ENCODE measurements at regions not wholly inside any gene's neighbourhood (a gene's known extent, or its start where the extent isn't known, plus 50 kb on each side); places are given as distances from the start of the nearest gene placed in this dataset.

DNA sequence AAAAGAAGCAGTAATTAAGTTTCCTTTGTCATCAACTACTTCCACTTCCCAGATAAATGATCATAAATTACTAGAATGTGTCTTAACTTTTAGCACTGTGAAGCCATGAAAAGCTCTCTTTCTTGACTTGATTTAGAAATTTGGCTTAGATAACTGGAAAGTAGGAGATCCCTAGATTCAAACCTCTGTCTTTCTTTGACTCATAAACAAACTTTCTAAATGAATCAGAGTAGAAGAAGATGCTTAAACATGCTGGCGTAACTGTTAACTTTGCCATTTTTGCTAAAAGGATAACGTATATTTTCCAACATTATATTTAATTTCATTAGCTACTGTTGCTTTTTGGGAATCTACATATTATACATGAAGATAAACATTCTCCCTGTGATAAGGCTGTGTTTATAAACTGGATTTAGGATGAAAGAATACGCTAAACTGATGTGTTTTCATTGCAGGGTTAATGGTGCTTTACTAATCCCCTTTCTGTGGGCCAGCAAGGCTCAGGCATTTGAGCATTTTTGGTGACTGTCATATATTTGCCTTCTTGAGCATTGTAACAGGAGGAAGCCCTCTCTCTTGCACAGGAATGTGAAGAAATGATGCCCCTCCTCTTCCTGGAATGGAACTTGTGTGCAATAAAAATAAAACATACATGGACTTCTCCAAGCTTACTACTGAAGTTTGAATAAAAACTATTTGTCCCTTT, 301.4 kb downstream of the BMP4 start:
- H3K27ac ChIP-seq (ENCODE audit: insufficient read depth, low read length, poor library complexity, severe bottlenecking) = no peak overlapping the region
- H3K27me3 ChIP-seq (replicated peaks; ENCODE audit: control insufficient read depth, insufficient read depth, low read length, poor library complexity, severe bottlenecking) = no peaks in the 10 kb centered on the region
- no peaks in the 10 kb centered on the region for H3K4me1 ChIP-seq (ENCODE audit: control insufficient read depth, insufficient read depth, low read length, poor library complexity, severe bottlenecking)
- H3K36me3 ChIP-seq (ENCODE audit: control insufficient read depth, insufficient read depth, low read length) = no peaks in the 10 kb centered on the region
- no peaks in the 10 kb centered on the region for H3K9me3 ChIP-seq (ENCODE audit: control insufficient read depth, low read length)
- no peak overlapping the region for H3K4me3 ChIP-seq (ENCODE audit: insufficient read depth, low read depth, low read length, poor library complexity, severe bottlenecking)
- DNase-seq = no peak

DNA sequence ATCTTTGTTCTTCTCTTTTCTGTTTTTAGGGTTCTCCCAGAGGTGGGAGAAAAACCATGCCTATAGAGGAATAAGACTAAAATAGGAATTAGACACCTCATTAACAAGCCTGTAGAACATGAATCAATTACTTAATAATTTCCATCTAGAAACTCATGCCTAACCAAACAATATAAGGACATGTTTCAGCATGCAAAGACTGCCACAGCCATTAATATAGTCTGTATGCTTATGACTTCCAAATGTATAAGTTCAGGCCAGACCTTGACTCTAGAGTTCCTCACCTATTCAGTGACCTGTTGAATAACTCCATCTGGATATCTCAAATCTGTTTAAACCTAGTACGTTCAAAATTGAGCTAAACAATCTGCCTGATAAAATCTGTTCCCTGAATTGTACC, 304.6 kb downstream of the BMP4 start:
- Histone ChIP-seq H3K4me3 (ENCODE audit: insufficient read depth, low read depth, low read length, poor library complexity, severe bottlenecking) (no peak overlapping the region), H3K36me3 (ENCODE audit: control insufficient read depth, insufficient read depth, low read length) (no peaks in the 10 kb centered on the region), H3K27ac (ENCODE audit: insufficient read depth, low read length, poor library complexity, severe bottlenecking) (no peak overlapping the region), H3K9me3 (ENCODE audit: control insufficient read depth, low read length) (no peaks in the 10 kb centered on the region), H3K27me3 (replicated peaks; ENCODE audit: control insufficient read depth, insufficient read depth, low read length, poor library complexity, severe bottlenecking) (no peaks in the 10 kb centered on the region), H3K4me1 (ENCODE audit: control insufficient read depth, insufficient read depth, low read length, poor library complexity, severe bottlenecking) (no peaks in the 10 kb centered on the region)
- no peak for DNase-seq

DNA sequence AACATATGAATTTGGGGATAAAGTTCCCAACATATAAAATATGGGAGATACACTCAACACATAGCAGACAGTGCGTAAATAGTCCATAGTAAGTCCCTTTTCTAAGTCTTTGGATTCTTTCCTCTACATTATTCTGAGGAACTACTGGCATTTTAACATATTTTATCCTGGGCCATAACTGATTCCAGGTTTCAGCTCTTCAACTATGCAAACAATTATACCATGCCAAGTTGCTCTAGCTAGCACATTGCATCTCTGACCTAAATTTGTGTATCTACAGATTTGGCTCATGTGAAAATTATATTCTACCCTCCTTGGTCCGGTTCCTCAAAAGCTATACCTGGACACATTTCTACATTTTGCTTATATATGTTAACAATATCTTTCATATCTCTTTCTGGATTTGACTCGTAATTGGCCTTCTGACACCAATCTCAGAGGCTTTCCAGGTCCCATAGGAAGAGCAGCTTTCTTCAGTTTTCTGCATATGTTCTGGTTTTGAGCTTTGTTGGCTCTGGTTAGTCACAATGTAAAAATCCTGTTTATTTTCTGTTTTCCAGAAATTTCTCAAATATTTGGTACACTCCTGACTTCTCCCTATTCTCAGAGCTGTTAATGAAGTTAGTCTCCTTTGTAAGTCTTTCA, 305.4 kb downstream of the BMP4 start:
- H3K4me1 ChIP-seq (ENCODE audit: control insufficient read depth, insufficient read depth, low read length, poor library complexity, severe bottlenecking) = no peaks in the 10 kb centered on the region
- H3K36me3 ChIP-seq (ENCODE audit: control insufficient read depth, insufficient read depth, low read length) = no peaks in the 10 kb centered on the region
- no peaks in the 10 kb centered on the region for H3K9me3 ChIP-seq (ENCODE audit: control insufficient read depth, low read length)
- H3K4me3 ChIP-seq (ENCODE audit: insufficient read depth, low read depth, low read length, poor library complexity, severe bottlenecking) = no peak overlapping the region
- DNase-seq = no peak
- no peaks in the 10 kb centered on the region for H3K27me3 ChIP-seq (replicated peaks; ENCODE audit: control insufficient read depth, insufficient read depth, low read length, poor library complexity, severe bottlenecking)
- no peak overlapping the region for H3K27ac ChIP-seq (ENCODE audit: insufficient read depth, low read length, poor library complexity, severe bottlenecking)

- H3K4me3 ChIP-seq (ENCODE audit: insufficient read depth, low read depth, low read length, poor library complexity, severe bottlenecking) = no peak overlapping the region
- H3K36me3 ChIP-seq (ENCODE audit: control insufficient read depth, insufficient read depth, low read length) = no peaks in the 10 kb centered on the region
- no peaks in the 10 kb centered on the region for H3K27me3 ChIP-seq (replicated peaks; ENCODE audit: control insufficient read depth, insufficient read depth, low read length, poor library complexity, severe bottlenecking)
- no peak overlapping the region for H3K27ac ChIP-seq (ENCODE audit: insufficient read depth, low read length, poor library complexity, severe bottlenecking)
- no peak for DNase-seq
- H3K9me3 ChIP-seq (ENCODE audit: control insufficient read depth, low read length) = no peaks in the 10 kb centered on the region
- H3K4me1 ChIP-seq (ENCODE audit: control insufficient read depth, insufficient read depth, low read length, poor library complexity, severe bottlenecking) = no peaks in the 10 kb centered on the region
Observed at GRCh38 chr14:53646925-53647324, 309.7 kb downstream of the BMP4 start.

DNA sequence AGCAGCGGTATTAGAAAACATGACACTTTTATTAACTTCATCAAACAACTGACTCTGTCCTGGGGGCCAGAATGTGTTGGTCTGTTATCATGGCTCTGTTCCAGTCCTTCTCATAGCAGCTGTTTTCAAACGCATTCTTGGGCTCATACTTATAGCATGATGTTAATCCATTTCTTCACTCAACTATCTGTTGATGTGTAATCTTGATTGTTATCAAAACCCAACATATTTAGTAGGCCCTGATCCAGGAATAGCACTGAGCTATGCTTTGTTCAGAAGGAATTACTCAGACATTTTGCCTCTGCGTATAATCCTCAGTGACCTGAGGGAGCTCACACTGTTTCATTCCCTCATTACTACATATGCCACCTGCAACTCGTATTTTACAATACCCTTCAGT, 315.9 kb downstream of the BMP4 start:
- no peaks in the 10 kb centered on the region for H3K27me3 ChIP-seq (replicated peaks; ENCODE audit: control insufficient read depth, insufficient read depth, low read length, poor library complexity, severe bottlenecking)
- H3K4me1 ChIP-seq (ENCODE audit: control insufficient read depth, insufficient read depth, low read length, poor library complexity, severe bottlenecking) = no peaks in the 10 kb centered on the region
- no peaks in the 10 kb centered on the region for H3K9me3 ChIP-seq (ENCODE audit: control insufficient read depth, low read length)
- DNase-seq = no peak
- H3K27ac ChIP-seq (ENCODE audit: insufficient read depth, low read length, poor library complexity, severe bottlenecking) = no peak overlapping the region
- H3K36me3 ChIP-seq (ENCODE audit: control insufficient read depth, insufficient read depth, low read length) = no peaks in the 10 kb centered on the region
- no peak overlapping the region for H3K4me3 ChIP-seq (ENCODE audit: insufficient read depth, low read depth, low read length, poor library complexity, severe bottlenecking)

- no peaks in the 10 kb centered on the region for H3K36me3 ChIP-seq (ENCODE audit: control insufficient read depth, insufficient read depth, low read length)
Observed at GRCh38 chr14:53638966-53639365, 317.7 kb downstream of the BMP4 start.

GRCh38 chr14:53634793-53635192, 321.8 kb downstream of the BMP4 start:
- DNase-seq = no peak
- no peak overlapping the region for H3K4me3 ChIP-seq (ENCODE audit: insufficient read depth, low read depth, low read length, poor library complexity, severe bottlenecking)
- no peaks in the 10 kb centered on the region for H3K36me3 ChIP-seq (ENCODE audit: control insufficient read depth, insufficient read depth, low read length)
- H3K27ac ChIP-seq (ENCODE audit: insufficient read depth, low read length, poor library complexity, severe bottlenecking) = no peak overlapping the region
- H3K27me3 ChIP-seq (replicated peaks; ENCODE audit: control insufficient read depth, insufficient read depth, low read length, poor library complexity, severe bottlenecking) = no peaks in the 10 kb centered on the region
- H3K4me1 ChIP-seq (ENCODE audit: control insufficient read depth, insufficient read depth, low read length, poor library complexity, severe bottlenecking) = no peaks in the 10 kb centered on the region
- H3K9me3 ChIP-seq (ENCODE audit: control insufficient read depth, low read length) = no peaks in the 10 kb centered on the region

More at GRCh38 chr14:53638966-53639365, 317.7 kb downstream of the BMP4 start:
- Histone ChIP-seq H3K9me3 (ENCODE audit: control insufficient read depth, low read length) (no peaks in the 10 kb centered on the region), H3K4me3 (ENCODE audit: insufficient read depth, low read depth, low read length, poor library complexity, severe bottlenecking) (no peak overlapping the region), H3K27ac (ENCODE audit: insufficient read depth, low read length, poor library complexity, severe bottlenecking) (no peak overlapping the region), H3K4me1 (ENCODE audit: control insufficient read depth, insufficient read depth, low read length, poor library complexity, severe bottlenecking) (no peaks in the 10 kb centered on the region), H3K27me3 (replicated peaks; ENCODE audit: control insufficient read depth, insufficient read depth, low read length, poor library complexity, severe bottlenecking) (no peaks in the 10 kb centered on the region)
- DNase-seq = no peak

GRCh38 chr14:53630336-53630735, 326.3 kb downstream of the BMP4 start:
- no peak overlapping the region for H3K27ac ChIP-seq (ENCODE audit: insufficient read depth, low read length, poor library complexity, severe bottlenecking)
- H3K4me1 ChIP-seq (ENCODE audit: control insufficient read depth, insufficient read depth, low read length, poor library complexity, severe bottlenecking) = no peaks in the 10 kb centered on the region
- DNase-seq = no peak
- no peaks in the 10 kb centered on the region for H3K9me3 ChIP-seq (ENCODE audit: control insufficient read depth, low read length)
- no peaks in the 10 kb centered on the region for H3K27me3 ChIP-seq (replicated peaks; ENCODE audit: control insufficient read depth, insufficient read depth, low read length, poor library complexity, severe bottlenecking)
- H3K4me3 ChIP-seq (ENCODE audit: insufficient read depth, low read depth, low read length, poor library complexity, severe bottlenecking) = no peak overlapping the region
- no peaks in the 10 kb centered on the region for H3K36me3 ChIP-seq (ENCODE audit: control insufficient read depth, insufficient read depth, low read length)

- Histone ChIP-seq H3K27me3 (replicated peaks; ENCODE audit: control insufficient read depth, insufficient read depth, low read length, poor library complexity, severe bottlenecking) (no peaks in the 10 kb centered on the region), H3K36me3 (ENCODE audit: control insufficient read depth, insufficient read depth, low read length) (no peaks in the 10 kb centered on the region), H3K4me3 (ENCODE audit: insufficient read depth, low read depth, low read length, poor library complexity, severe bottlenecking) (no peak overlapping the region), H3K4me1 (ENCODE audit: control insufficient read depth, insufficient read depth, low read length, poor library complexity, severe bottlenecking) (no peaks in the 10 kb centered on the region), H3K9me3 (ENCODE audit: control insufficient read depth, low read length) (no peaks in the 10 kb centered on the region), H3K27ac (ENCODE audit: insufficient read depth, low read length, poor library complexity, severe bottlenecking) (no peak overlapping the region)
- DNase-seq = no peak
Observed at GRCh38 chr14:53628732-53629430, 327.7 kb downstream of the BMP4 start.

GRCh38 chr14:53628261-53628660, 328.4 kb downstream of the BMP4 start:
- H3K36me3 ChIP-seq (ENCODE audit: control insufficient read depth, insufficient read depth, low read length) = no peaks in the 10 kb centered on the region
- no peak overlapping the region for H3K4me3 ChIP-seq (ENCODE audit: insufficient read depth, low read depth, low read length, poor library complexity, severe bottlenecking)
- no peak for DNase-seq
- H3K27ac ChIP-seq (ENCODE audit: insufficient read depth, low read length, poor library complexity, severe bottlenecking) = no peak overlapping the region
- H3K9me3 ChIP-seq (ENCODE audit: control insufficient read depth, low read length) = no peaks in the 10 kb centered on the region
- no peaks in the 10 kb centered on the region for H3K27me3 ChIP-seq (replicated peaks; ENCODE audit: control insufficient read depth, insufficient read depth, low read length, poor library complexity, severe bottlenecking)
- no peaks in the 10 kb centered on the region for H3K4me1 ChIP-seq (ENCODE audit: control insufficient read depth, insufficient read depth, low read length, poor library complexity, severe bottlenecking)

All from effector memory CD4-positive, alpha-beta T cell (primary cell).